ENCODE measurements at regions not wholly inside any gene's neighbourhood (a gene's known extent, or its start where the extent isn't known, plus 50 kb on each side); places are given as distances from the start of the nearest gene placed in this dataset.
"Not testable (repeated sequence)": the region's sequence is repeated elsewhere in the genome, so short reads cannot be mapped to it uniquely, and the experiment has no call there.

DNA sequence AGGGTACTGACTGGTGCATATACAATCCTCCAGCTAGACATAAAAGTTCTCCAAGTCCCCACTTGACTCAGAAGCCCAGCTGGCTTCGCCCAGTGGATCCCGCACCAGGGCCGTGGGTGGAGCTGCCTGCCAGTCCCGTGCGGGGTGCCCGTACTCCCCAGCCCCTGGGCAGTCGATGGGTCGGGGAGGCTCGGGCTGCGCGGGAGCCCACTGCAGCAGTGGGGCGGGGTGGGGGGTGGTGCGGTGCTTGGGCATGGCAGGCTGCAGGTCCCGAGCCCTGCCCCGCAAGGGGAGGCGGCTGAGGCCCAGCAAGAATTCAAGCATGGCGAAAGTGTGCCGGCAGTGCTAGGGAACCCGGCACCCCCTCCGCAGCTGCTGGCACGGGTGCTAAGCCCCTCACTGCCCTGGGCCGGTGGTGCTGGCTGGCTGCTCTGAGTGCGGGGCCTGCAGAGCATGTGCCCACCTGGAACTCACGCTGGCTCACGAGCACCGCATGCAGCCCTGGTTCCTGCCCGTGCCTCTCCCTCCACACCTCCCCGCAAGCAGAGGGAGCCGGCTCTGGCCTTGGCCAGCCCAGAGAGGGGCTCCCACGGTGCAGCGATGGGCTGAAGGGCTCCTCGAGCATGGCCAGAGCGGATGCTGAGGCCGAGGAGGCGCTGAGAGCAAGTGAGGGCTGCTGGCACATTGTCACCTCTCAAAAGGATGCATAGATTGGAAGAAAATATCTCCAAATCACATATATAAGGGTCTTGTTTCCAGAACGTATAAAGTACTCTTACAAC is 68.3 kb upstream of the PIK3R4 start (continued):
- TF ChIP-seq, protein P1, sequence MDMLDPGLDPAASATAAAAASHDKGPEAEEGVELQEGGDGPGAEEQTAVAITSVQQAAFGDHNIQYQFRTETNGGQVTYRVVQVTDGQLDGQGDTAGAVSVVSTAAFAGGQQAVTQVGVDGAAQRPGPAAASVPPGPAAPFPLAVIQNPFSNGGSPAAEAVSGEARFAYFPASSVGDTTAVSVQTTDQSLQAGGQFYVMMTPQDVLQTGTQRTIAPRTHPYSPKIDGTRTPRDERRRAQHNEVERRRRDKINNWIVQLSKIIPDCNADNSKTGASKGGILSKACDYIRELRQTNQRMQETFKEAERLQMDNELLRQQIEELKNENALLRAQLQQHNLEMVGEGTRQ (CRISPR knock-in tag; IDR thresholded peaks at IDR 0.05), result no peak

DNA sequence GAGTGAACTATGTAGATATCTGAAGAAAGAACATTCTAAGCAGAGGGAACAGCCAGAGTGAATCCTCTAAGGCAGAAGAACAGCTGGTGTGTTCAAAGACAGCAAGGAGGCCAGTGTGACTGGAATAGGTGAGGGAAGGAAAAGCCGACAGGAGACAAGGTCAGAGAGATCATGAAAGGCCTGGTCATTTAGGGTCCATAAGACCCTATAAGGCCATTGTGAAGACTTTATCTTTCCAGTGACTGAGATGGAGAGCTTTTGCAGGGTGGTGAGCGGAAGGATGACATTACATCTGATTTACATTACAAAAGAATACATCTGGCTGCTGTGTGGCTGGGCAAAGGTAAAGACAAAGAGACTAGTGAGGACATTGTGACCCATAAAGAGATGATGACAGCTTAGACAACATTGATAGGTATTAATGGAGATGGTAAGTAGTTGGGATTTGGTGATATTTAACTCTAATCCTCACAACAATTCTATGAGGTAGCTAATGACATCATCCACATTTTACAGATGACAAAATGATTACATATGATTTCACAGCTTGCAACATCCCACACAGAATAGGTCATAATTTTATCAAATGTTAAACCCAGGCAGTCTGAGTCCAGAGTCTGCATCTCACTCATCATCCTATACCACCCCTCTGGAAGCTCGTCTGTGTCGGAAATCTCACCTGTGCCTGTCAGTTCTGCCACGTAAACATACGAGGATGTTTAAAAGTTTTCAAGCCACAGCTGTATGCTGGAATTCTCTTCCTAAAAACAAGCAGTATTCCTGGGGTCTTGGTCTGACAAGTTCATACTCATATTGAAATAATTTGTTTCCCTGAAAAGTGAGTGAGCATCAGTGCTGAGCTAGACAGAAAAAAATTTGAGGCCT is 70.2 kb upstream of the PIK3R4 start:
- no peak overlapping the region; the same call in 1 of the 2 replicates for H3K27ac Mint-ChIP-seq
- peaks cover 45% of the 10 kb centered on the region for H3K9me3 Mint-ChIP-seq
- TF ChIP-seq, protein P2, sequence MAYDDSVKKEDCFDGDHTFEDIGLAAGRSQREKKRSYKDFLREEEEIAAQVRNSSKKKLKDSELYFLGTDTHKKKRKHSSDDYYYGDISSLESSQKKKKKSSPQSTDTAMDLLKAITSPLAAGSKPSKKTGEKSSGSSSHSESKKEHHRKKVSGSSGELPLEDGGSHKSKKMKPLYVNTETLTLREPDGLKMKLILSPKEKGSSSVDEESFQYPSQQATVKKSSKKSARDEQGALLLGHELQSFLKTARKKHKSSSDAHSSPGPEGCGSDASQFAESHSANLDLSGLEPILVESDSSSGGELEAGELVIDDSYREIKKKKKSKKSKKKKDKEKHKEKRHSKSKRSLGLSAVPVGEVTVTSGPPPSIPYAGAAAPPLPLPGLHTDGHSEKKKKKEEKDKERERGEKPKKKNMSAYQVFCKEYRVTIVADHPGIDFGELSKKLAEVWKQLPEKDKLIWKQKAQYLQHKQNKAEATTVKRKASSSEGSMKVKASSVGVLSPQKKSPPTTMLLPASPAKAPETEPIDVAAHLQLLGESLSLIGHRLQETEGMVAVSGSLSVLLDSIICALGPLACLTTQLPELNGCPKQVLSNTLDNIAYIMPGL (CRISPR knock-in tag; IDR thresholded peaks at IDR 0.05), result no peak
- TF ChIP-seq, protein P3, sequence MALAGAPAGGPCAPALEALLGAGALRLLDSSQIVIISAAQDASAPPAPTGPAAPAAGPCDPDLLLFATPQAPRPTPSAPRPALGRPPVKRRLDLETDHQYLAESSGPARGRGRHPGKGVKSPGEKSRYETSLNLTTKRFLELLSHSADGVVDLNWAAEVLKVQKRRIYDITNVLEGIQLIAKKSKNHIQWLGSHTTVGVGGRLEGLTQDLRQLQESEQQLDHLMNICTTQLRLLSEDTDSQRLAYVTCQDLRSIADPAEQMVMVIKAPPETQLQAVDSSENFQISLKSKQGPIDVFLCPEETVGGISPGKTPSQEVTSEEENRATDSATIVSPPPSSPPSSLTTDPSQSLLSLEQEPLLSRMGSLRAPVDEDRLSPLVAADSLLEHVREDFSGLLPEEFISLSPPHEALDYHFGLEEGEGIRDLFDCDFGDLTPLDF (CRISPR knock-in tag; IDR thresholded peaks at IDR 0.05), result no peak
- TF ChIP-seq, protein P4, sequence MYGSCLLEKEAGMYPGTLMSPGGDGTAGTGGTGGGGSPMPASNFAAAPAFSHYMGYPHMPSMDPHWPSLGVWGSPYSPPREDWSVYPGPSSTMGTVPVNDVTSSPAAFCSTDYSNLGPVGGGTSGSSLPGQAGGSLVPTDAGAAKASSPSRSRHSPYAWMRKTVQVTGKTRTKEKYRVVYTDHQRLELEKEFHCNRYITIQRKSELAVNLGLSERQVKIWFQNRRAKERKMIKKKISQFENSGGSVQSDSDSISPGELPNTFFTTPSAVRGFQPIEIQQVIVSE (CRISPR knock-in tag; IDR thresholded peaks at IDR 0.05; ENCODE audit: borderline replicate concordance), result no peak
- TF ChIP-seq, protein P5, sequence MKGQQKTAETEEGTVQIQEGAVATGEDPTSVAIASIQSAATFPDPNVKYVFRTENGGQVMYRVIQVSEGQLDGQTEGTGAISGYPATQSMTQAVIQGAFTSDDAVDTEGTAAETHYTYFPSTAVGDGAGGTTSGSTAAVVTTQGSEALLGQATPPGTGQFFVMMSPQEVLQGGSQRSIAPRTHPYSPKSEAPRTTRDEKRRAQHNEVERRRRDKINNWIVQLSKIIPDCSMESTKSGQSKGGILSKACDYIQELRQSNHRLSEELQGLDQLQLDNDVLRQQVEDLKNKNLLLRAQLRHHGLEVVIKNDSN (CRISPR knock-in tag; IDR thresholded peaks at IDR 0.05), result no peak
- TF ChIP-seq ZNF671 (CRISPR knock-in tag; IDR thresholded peaks at IDR 0.05) (no peak), ZNF423 (CRISPR knock-in tag; IDR thresholded peaks at IDR 0.05) (no peak), ESRRA (CRISPR knock-in tag; IDR thresholded peaks at IDR 0.05; ENCODE audit: borderline replicate concordance) (no peak)
- TF ChIP-seq, protein P6, sequence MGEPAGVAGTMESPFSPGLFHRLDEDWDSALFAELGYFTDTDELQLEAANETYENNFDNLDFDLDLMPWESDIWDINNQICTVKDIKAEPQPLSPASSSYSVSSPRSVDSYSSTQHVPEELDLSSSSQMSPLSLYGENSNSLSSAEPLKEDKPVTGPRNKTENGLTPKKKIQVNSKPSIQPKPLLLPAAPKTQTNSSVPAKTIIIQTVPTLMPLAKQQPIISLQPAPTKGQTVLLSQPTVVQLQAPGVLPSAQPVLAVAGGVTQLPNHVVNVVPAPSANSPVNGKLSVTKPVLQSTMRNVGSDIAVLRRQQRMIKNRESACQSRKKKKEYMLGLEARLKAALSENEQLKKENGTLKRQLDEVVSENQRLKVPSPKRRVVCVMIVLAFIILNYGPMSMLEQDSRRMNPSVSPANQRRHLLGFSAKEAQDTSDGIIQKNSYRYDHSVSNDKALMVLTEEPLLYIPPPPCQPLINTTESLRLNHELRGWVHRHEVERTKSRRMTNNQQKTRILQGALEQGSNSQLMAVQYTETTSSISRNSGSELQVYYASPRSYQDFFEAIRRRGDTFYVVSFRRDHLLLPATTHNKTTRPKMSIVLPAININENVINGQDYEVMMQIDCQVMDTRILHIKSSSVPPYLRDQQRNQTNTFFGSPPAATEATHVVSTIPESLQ (CRISPR knock-in tag; IDR thresholded peaks at IDR 0.05), result no peak
- TF ChIP-seq, protein P7, sequence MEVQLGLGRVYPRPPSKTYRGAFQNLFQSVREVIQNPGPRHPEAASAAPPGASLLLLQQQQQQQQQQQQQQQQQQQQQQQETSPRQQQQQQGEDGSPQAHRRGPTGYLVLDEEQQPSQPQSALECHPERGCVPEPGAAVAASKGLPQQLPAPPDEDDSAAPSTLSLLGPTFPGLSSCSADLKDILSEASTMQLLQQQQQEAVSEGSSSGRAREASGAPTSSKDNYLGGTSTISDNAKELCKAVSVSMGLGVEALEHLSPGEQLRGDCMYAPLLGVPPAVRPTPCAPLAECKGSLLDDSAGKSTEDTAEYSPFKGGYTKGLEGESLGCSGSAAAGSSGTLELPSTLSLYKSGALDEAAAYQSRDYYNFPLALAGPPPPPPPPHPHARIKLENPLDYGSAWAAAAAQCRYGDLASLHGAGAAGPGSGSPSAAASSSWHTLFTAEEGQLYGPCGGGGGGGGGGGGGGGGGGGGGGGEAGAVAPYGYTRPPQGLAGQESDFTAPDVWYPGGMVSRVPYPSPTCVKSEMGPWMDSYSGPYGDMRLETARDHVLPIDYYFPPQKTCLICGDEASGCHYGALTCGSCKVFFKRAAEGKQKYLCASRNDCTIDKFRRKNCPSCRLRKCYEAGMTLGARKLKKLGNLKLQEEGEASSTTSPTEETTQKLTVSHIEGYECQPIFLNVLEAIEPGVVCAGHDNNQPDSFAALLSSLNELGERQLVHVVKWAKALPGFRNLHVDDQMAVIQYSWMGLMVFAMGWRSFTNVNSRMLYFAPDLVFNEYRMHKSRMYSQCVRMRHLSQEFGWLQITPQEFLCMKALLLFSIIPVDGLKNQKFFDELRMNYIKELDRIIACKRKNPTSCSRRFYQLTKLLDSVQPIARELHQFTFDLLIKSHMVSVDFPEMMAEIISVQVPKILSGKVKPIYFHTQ (CRISPR knock-in tag; IDR thresholded peaks at IDR 0.05), result no peak
- peaks cover 26% of the 10 kb centered on the region for H3K4me1 Mint-ChIP-seq
- DNase-seq (ENCODE audit: low spot score) (no peak), ATAC-seq (peak; percentile 43)
- peaks cover 24% of the 10 kb centered on the region for H3K36me3 Mint-ChIP-seq
- no peak overlapping the region for H3K4me3 Mint-ChIP-seq
- POLR2A ChIA-PET, result interaction anchor here (0.7 to 1.3 kb wide), 2 partner anchors 15 to 77 kb away, joined by 3 read pairs; partner anchors contain the start of gene ATP2C1
- no peaks in the 10 kb centered on the region for H3K27me3 Mint-ChIP-seq (ENCODE audit: low read depth)
- CTCF ChIA-PET, result interaction anchor here (0.6 to 1.1 kb wide), 2 partner anchors 23 to 77 kb away, joined by 3 to 5 read pairs; partner anchors contain the start of gene ATP2C1

DNA sequence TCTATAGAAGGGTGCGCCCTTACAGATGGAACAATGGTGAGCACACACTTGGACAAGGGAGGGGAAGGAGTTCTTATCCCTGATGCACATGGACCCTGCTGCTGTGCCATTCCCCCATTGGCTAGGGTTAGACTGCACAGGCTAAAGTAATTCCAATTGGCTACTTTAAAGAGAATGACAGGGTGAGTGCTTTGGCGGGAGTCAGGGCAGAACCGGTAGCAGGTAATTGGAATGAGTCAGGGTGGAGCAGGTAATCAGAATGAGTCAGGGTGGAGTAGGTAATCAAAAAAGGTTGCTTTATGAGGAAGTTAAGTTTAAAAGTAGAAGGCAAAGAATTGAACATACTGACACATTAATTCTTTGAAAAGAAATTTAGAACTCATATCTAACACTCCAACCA is 71.4 kb upstream of the PIK3R4 start:
- H3K9me3 Mint-ChIP-seq, result peaks cover 38% of the 10 kb centered on the region
- DNase-seq (ENCODE audit: low spot score); CTCF ChIA-PET; H3K4me3 Mint-ChIP-seq; H3K27ac Mint-ChIP-seq; POLR2A ChIA-PET; ATAC-seq; H3K27me3 Mint-ChIP-seq (ENCODE audit: low read depth): not testable (repeated sequence)
- peaks cover 26% of the 10 kb centered on the region for H3K4me1 Mint-ChIP-seq
- H3K36me3 Mint-ChIP-seq, result peaks cover 24% of the 10 kb centered on the region

Data from WTC11 (cell line).